LoVo (cell line): ENCODE measurements at regions not wholly inside any gene's neighbourhood (a gene's known extent, or its start where the extent isn't known, plus 50 kb on each side); places are given as distances from the start of the nearest gene placed in this dataset.
"Not testable (repeated sequence)": the region's sequence is repeated elsewhere in the genome, so short reads cannot be mapped to it uniquely, and the experiment has no call there.

Source experiments
- DNase-seq: peaks from one replicate; pipeline ENCODE4 v3.0.0-alpha.2; 2016; ENCODE audit warnings: low spot score

GRCh38 chr9:109599131-109599530 is 101.0 kb upstream of the PTPN3 start:
- no peak for DNase-seq

GRCh38 chr9:109599711-109600110 is 101.6 kb upstream of the PTPN3 start:
- no peak for DNase-seq

GRCh38 chr9:109600142-109600541 is 102.0 kb upstream of the PTPN3 start:
- DNase-seq = no peak

- DNase-seq = no peak
These were observed 103.1 kb upstream of the PTPN3 start for GRCh38 chr9:109601181-109601580.

- no peak for DNase-seq
These were observed 104.9 kb upstream of the PTPN3 start for GRCh38 chr9:109602987-109603386.

GRCh38 chr9:109604131-109604530 is 106.0 kb upstream of the PTPN3 start:
- DNase-seq = no peak

GRCh38 chr9:109604781-109605180 is 106.7 kb upstream of the PTPN3 start:
- DNase-seq = no peak

- DNase-seq = no peak
These were observed 111.0 kb upstream of the PTPN3 start for GRCh38 chr9:109609060-109609459.

- DNase-seq = no peak
These were observed 118.5 kb upstream of the PTPN3 start for GRCh38 chr9:109616571-109617120.

- DNase-seq = no peak
These were observed 121.2 kb upstream of the PTPN3 start for GRCh38 chr9:109619310-109619709.

- no peak for DNase-seq
These were observed 126.0 kb upstream of the PTPN3 start for GRCh38 chr9:109624143-109624542.

- no peak for DNase-seq
These were observed 126.8 kb upstream of the PTPN3 start for GRCh38 chr9:109624896-109625295.

GRCh38 chr9:109627042-109627441 is 128.9 kb upstream of the PTPN3 start:
- DNase-seq = no peak

GRCh38 chr9:109629615-109630014 is 131.5 kb upstream of the PTPN3 start:
- no peak for DNase-seq

GRCh38 chr9:109632817-109633216 is 134.7 kb upstream of the PTPN3 start:
- no peak for DNase-seq

GRCh38 chr9:109639674-109640579 is 140.1 kb upstream of the PALM2AKAP2 start:
- DNase-seq = no peak

- DNase-seq = no peak
These were observed 139.2 kb upstream of the PALM2AKAP2 start for GRCh38 chr9:109640580-109641371.

- no peak for DNase-seq
These were observed 138.7 kb upstream of the PALM2AKAP2 start for GRCh38 chr9:109641372-109641659.

- no peak for DNase-seq
These were observed 127.9 kb upstream of the PALM2AKAP2 start for GRCh38 chr9:109652112-109652511.

- DNase-seq = peak; percentile 12
These were observed 127.0 kb upstream of the PALM2AKAP2 start for GRCh38 chr9:109652971-109653370.

- no peak for DNase-seq
These were observed 126.5 kb upstream of the PALM2AKAP2 start for GRCh38 chr9:109653470-109653869.

GRCh38 chr9:109663978-109664377 is 116.0 kb upstream of the PALM2AKAP2 start:
- DNase-seq = not testable (repeated sequence)

- not testable (repeated sequence) for DNase-seq
These were observed 114.3 kb upstream of the PALM2AKAP2 start for GRCh38 chr9:109665736-109666135.
